SK-N-SH treated with all-trans-retinoic acid at 6 μM for 48 hours (cell line): ENCODE measurements at regions not wholly inside any gene's neighbourhood (a gene's known extent, or its start where the extent isn't known, plus 50 kb on each side); places are given as distances from the start of the nearest gene placed in this dataset.

Source experiments
- ATAC-seq: fragments of 200-7000 bp; cut with Tn5 transposase; 3 replicates; pipeline ENCODE4 v1.9.1; 2020; ENCODE audit warnings: mild to moderate bottlenecking, moderate library complexity
- ARNTL ChIP-seq: fragments of 450-650 bp; formaldehyde crosslinking; IDR thresholded peaks from 2 replicates; pipeline ENCODE4 v1.5.0; 2020; ENCODE audit warnings: low read depth, mild to moderate bottlenecking, moderate library complexity, borderline replicate concordance
- BACH2 ChIP-seq: fragments of 250-450 bp; sonication (Bioruptor Pico); IDR thresholded peaks from 2 replicates; pipeline ENCODE4 v1.9.0; 2021; ENCODE audit warnings: mild to moderate bottlenecking, borderline replicate concordance
- CREB5 ChIP-seq: fragments of 250-450 bp; sonication (Bioruptor Pico); IDR thresholded peaks from 2 replicates; pipeline ENCODE4 v1.5.1; 2020; ENCODE audit warnings: low read depth, mild to moderate bottlenecking, moderate library complexity
- CSRNP3 ChIP-seq: fragments of 250-450 bp; sonication (Bioruptor Pico); IDR thresholded peaks from 2 replicates; pipeline ENCODE4 v1.5.1; 2021; ENCODE audit warnings: mild to moderate bottlenecking, moderate library complexity
- ESRRG ChIP-seq: fragments of 250-450 bp; sonication (Bioruptor Pico); IDR thresholded peaks from 2 replicates; pipeline ENCODE4 v1.6.1; 2021; ENCODE audit warnings: mild to moderate bottlenecking
- GLIS3 ChIP-seq: fragments of 250-450 bp; sonication (Bioruptor Pico); IDR thresholded peaks from 2 replicates; pipeline ENCODE4 v1.5.0; 2020; ENCODE audit warnings: mild to moderate bottlenecking, moderate library complexity
- OSR1 ChIP-seq: fragments of 250-450 bp; sonication (Bioruptor Pico); IDR thresholded peaks from 2 replicates; pipeline ENCODE4 v1.8.0; 2022; ENCODE audit warnings: moderate library complexity, mild to moderate bottlenecking, inconsistent platforms
- PATZ1 ChIP-seq: fragments of 250-450 bp; sonication (Bioruptor Pico); IDR thresholded peaks from 2 replicates; pipeline ENCODE4 v1.8.0; 2020; ENCODE audit warnings: mild to moderate bottlenecking, moderate library complexity, borderline replicate concordance
- POU6F1 ChIP-seq: fragments of 250-450 bp; sonication (Bioruptor Pico); IDR thresholded peaks from 2 replicates; pipeline ENCODE4 v1.8.0; 2021; ENCODE audit warnings: low read depth, mild to moderate bottlenecking, moderate library complexity, borderline replicate concordance
- PPARA ChIP-seq: fragments of 250-450 bp; sonication (Bioruptor Pico); IDR thresholded peaks from 2 replicates; pipeline ENCODE4 v1.5.0; 2020; ENCODE audit warnings: mild to moderate bottlenecking, borderline replicate concordance
- RARB ChIP-seq: fragments of 250-450 bp; sonication (Bioruptor Pico); IDR thresholded peaks from 2 replicates; pipeline ENCODE4 v1.8.0; 2021; ENCODE audit warnings: mild to moderate bottlenecking, moderate library complexity
- SNAI2 ChIP-seq: fragments of 250-450 bp; sonication (Bioruptor Pico); IDR thresholded peaks from 2 replicates; pipeline ENCODE4 v1.5.0; 2020; ENCODE audit warnings: mild to moderate bottlenecking, moderate library complexity
- TCF4 ChIP-seq: fragments of 250-450 bp; sonication (Bioruptor Pico); IDR thresholded peaks from 2 replicates; pipeline ENCODE4 v1.8.0; 2021; ENCODE audit warnings: mild to moderate bottlenecking, moderate library complexity, borderline replicate concordance
- TOX ChIP-seq: fragments of 250-450 bp; sonication (Bioruptor Pico); IDR thresholded peaks from 2 replicates; pipeline ENCODE4 v1.8.0; 2021; ENCODE audit warnings: mild to moderate bottlenecking, moderate library complexity, borderline replicate concordance
- TSHZ2 ChIP-seq: fragments of 250-450 bp; sonication (Bioruptor Pico); IDR thresholded peaks from 2 replicates; pipeline ENCODE4 v1.5.0; 2020; ENCODE audit warnings: mild to moderate bottlenecking, moderate library complexity
- ZC3H10 ChIP-seq: fragments of 250-450 bp; sonication (Bioruptor Pico); IDR thresholded peaks from 2 replicates; pipeline ENCODE4 v1.5.1; 2021; ENCODE audit warnings: mild to moderate bottlenecking, moderate library complexity
- ZNF70 ChIP-seq: fragments of 450-650 bp; formaldehyde crosslinking; IDR thresholded peaks from 2 replicates; pipeline ENCODE4 v1.5.0; 2020; ENCODE audit warnings: mild to moderate bottlenecking, moderate library complexity
- ZNF8 ChIP-seq: fragments of 450-650 bp; formaldehyde crosslinking; IDR thresholded peaks from 2 replicates; pipeline ENCODE4 v1.5.0; 2020; ENCODE audit warnings: mild to moderate bottlenecking, moderate library complexity

- no peak for ATAC-seq
- TF ChIP-seq RARB (CRISPR knock-in tag) (no peak), OSR1 (no peak), ZNF8 (no peak), CREB5 (CRISPR knock-in tag) (no peak), GLIS3 (CRISPR knock-in tag) (no peak), SNAI2 (no peak), CSRNP3 (CRISPR knock-in tag) (no peak), ZC3H10 (CRISPR knock-in tag) (no peak), ZNF70 (CRISPR knock-in tag) (no peak), ESRRG (CRISPR knock-in tag) (no peak), TOX (CRISPR knock-in tag) (no peak), TCF4 (CRISPR knock-in tag) (no peak)
Measured at GRCh38 chr7:21370283-21370982, 57.5 kb upstream of the SP4 start.

GRCh38 chr7:21371360-21371759, 56.5 kb upstream of the SP4 start:
- no peak for TF ChIP-seq SNAI2
- TF ChIP-seq CSRNP3 (CRISPR knock-in tag) = no peak
- TF ChIP-seq CREB5 (CRISPR knock-in tag) = no peak
- no peak for TF ChIP-seq ARNTL (CRISPR knock-in tag)
- no peak for TF ChIP-seq BACH2 (CRISPR knock-in tag)
- no peak for TF ChIP-seq TCF4 (CRISPR knock-in tag)
- TF ChIP-seq RARB (CRISPR knock-in tag) = no peak
- TF ChIP-seq ZNF70 (CRISPR knock-in tag) = no peak
- TF ChIP-seq PATZ1 (CRISPR knock-in tag) = no peak
- no peak for TF ChIP-seq ZNF8
- TF ChIP-seq POU6F1 (CRISPR knock-in tag) = no peak
- TF ChIP-seq PPARA (CRISPR knock-in tag) = no peak
- no peak for TF ChIP-seq TSHZ2 (CRISPR knock-in tag)
- ATAC-seq = no peak
